PC-9 (cell line): ENCODE measurements at regions not wholly inside any gene's neighbourhood (a gene's known extent, or its start where the extent isn't known, plus 50 kb on each side); places are given as distances from the start of the nearest gene placed in this dataset.

Experiments used
- BruUV-seq: library from RNA; stranded (reverse); fragments of 400-500 nt; replicated peaks from 2 replicates; lab custom pipeline; 2021; lab: Mats Ljungman, UMichigan
- CTCF ChIA-PET: fragments of 300-600 bp; sonication (Branson Sonifier 250); formaldehyde crosslinking; loops from one replicate; lab custom pipeline; 2022; ENCODE audit warnings: antibody characterized with exemption; lab: Charles Lee
- POLR2A ChIA-PET: fragments of 300-600 bp; sonication (Branson Sonifier 250); formaldehyde crosslinking; loops from one replicate; lab custom pipeline; 2022; ENCODE audit warnings: antibody characterized with exemption; ENCODE audit not compliant: unreplicated experiment; lab: Charles Lee
- DNase-seq, 2 experiments: peaks; one replicate each; pipeline versions ENCODE4 v3.0.0 to v3.0.0-alpha.2; 2015 to 2022; ENCODE audit warnings: mixed read lengths in 1 of 2
- H2AFZ ChIP-seq: fragments of 200-600 bp; sonication (generic); 2 replicates; pipeline ENCODE4 v1.8.1; 2017; ENCODE audit warnings: antibody characterized with exemption
- H3F3A ChIP-seq: fragments of 200-600 bp; sonication (generic); 2 replicates; pipeline ENCODE4 v1.8.1; 2017; ENCODE audit warnings: antibody characterized with exemption, mild to moderate bottlenecking, low read depth; ENCODE audit not compliant: insufficient read depth
- H3K27ac ChIP-seq: fragments of 200-600 bp; sonication (generic); 2 replicates; pipeline ENCODE4 v1.6.1; 2016; ENCODE audit warnings: mixed run types
- H3K27me3 ChIP-seq: fragments of 200-600 bp; sonication (generic); 2 replicates; pipeline ENCODE4 v1.6.1; 2016; ENCODE audit warnings: low read depth, mixed run types; ENCODE audit not compliant: insufficient read depth
- H3K36me3 ChIP-seq: fragments of 200-600 bp; sonication (generic); 2 replicates; pipeline ENCODE4 v1.6.1; 2016; ENCODE audit warnings: low read depth, mixed run types
- H3K4me1 ChIP-seq: fragments of 200-600 bp; sonication (generic); replicated peaks from 2 replicates; pipeline ENCODE4 v1.6.1; 2016; ENCODE audit warnings: mixed run types; ENCODE audit not compliant: insufficient read depth
- H3K4me2 ChIP-seq: fragments of 200-600 bp; sonication (generic); 2 replicates; pipeline ENCODE4 v1.6.1; 2017; ENCODE audit warnings: mixed run types
- H3K4me3 ChIP-seq: fragments of 200-600 bp; sonication (generic); 2 replicates; pipeline ENCODE4 v1.6.1; 2016; ENCODE audit warnings: mixed run types
- H3K79me2 ChIP-seq: fragments of 200-600 bp; sonication (generic); 2 replicates; pipeline ENCODE4 v1.6.1; 2017; ENCODE audit warnings: low read depth, mixed run types
- H3K9me2 ChIP-seq: fragments of 200-600 bp; sonication (generic); 2 replicates; pipeline ENCODE4 v1.8.1; 2017; ENCODE audit warnings: mild to moderate bottlenecking; ENCODE audit not compliant: insufficient read depth
- H3K9me3 ChIP-seq: fragments of 200-600 bp; sonication (generic); 2 replicates; pipeline ENCODE4 v1.8.1; 2016; ENCODE audit warnings: low read depth; ENCODE audit not compliant: insufficient read depth
- H4K20me1 ChIP-seq: fragments of 200-600 bp; sonication (generic); 2 replicates; pipeline ENCODE4 v1.8.1; 2017; ENCODE audit not compliant: insufficient read depth
- EZH2 ChIP-seq: fragments of 200-600 bp; sonication (generic); IDR thresholded peaks from 2 replicates; pipeline ENCODE4 v1.8.0; 2017; ENCODE audit warnings: antibody characterized with exemption, low read depth
- intact Hi-C: fragments of 100-400 bp; cut with micrococcal nuclease; formaldehyde crosslinking; loops from one replicate; pipeline ENCODE4 v1.10.0; 2022; ENCODE audit not compliant: unreplicated experiment
- TF ChIP-seq, protein P1 (sequence below): fragments of 200-600 bp; sonication (generic); conservative IDR thresholded peaks from 2 replicates; pipeline ENCODE4 v1.6.1; 2017; ENCODE audit warnings: mixed run types, antibody characterized with exemption, mild to moderate bottlenecking, moderate library complexity

DNA sequence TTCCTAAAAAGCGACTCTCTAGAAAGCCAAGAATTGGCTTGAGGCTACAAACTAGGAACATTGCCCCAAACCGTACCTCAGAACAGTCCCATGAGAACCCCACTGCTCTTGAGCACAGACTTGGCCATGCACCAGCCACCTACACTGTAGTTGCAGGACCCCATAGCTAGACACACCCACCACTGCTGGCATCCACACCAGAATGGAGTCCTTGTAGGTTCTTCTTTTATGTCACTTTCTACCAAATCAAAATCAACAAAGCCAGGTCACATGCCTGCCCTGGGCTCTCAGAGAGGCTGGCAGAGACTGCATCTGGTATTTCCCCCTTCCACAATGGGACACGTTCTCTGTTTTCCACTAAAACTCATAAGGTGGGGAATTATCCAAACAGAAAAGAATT is 290.5 kb downstream of the SHOX2 start:
- Histone ChIP-seq H3K4me2 (no peak overlapping the region), H3K9me2 (no peaks in the 10 kb centered on the region), H3K36me3 (no peaks in the 10 kb centered on the region), H3K27me3 (no peaks in the 10 kb centered on the region), H3K27ac (no peak overlapping the region), H4K20me1 (no peaks in the 10 kb centered on the region), H3K4me3 (no peak overlapping the region), H3K79me2 (no peaks in the 10 kb centered on the region), H2AFZ (no peak overlapping the region), H3K9me3 (no peaks in the 10 kb centered on the region), H3K4me1 (no peaks in the 10 kb centered on the region), H3F3A (no peaks in the 10 kb centered on the region)
- ChIA-PET CTCF (no interaction called here), POLR2A (no interaction called here)
- intact Hi-C loops = no loop called here
- no TSS peak for BruUV-seq
- TF ChIP-seq, protein P1, sequence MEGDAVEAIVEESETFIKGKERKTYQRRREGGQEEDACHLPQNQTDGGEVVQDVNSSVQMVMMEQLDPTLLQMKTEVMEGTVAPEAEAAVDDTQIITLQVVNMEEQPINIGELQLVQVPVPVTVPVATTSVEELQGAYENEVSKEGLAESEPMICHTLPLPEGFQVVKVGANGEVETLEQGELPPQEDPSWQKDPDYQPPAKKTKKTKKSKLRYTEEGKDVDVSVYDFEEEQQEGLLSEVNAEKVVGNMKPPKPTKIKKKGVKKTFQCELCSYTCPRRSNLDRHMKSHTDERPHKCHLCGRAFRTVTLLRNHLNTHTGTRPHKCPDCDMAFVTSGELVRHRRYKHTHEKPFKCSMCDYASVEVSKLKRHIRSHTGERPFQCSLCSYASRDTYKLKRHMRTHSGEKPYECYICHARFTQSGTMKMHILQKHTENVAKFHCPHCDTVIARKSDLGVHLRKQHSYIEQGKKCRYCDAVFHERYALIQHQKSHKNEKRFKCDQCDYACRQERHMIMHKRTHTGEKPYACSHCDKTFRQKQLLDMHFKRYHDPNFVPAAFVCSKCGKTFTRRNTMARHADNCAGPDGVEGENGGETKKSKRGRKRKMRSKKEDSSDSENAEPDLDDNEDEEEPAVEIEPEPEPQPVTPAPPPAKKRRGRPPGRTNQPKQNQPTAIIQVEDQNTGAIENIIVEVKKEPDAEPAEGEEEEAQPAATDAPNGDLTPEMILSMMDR = no peak
- no peak for TF ChIP-seq EZH2
- no peak for DNase-seq

DNA sequence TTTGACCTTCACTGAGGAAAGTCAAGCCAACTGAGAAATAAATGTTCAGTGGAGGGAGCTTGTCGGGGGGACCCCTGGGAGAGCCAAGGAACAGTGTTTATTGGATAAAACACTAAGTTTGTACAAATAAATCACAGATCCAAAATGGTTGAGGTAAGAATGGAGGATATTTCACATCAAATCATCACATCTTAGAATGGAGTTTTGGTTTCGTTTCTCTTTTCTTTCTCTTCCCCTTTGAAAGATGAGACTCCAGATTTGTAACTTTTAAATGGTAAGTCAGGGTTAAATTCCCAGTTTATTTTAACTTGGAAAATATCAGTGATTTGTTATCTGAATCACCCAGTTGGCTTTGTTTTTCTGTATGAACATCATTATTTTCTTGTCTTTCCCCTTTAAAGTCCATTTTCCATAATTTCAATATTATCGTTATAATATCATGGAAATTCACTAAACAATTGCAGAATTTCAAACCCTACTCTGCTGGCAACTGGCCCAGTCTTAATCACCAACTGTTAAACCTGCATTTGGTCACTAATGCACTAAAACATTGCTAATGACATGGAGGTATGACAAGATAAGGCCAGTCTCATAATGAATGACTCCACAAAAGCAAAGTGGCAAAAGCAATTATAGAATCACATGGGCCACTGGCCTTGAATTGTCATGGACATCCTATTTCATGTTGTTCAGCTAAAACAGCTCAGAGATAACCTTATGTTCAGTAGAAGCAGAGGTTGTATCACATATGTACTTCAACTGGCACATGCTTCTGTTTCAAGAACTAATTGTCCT is 295.1 kb downstream of the SHOX2 start:
- no peaks in the 10 kb centered on the region for H4K20me1 ChIP-seq
- intact Hi-C loops = no loop called here
- no peak overlapping the region for H3K4me3 ChIP-seq
- CTCF ChIA-PET = no interaction called here
- H3K27me3 ChIP-seq = no peaks in the 10 kb centered on the region
- POLR2A ChIA-PET = no interaction called here
- H3K79me2 ChIP-seq = no peaks in the 10 kb centered on the region
- no peaks in the 10 kb centered on the region for H3K36me3 ChIP-seq
- DNase-seq = no peak
- TF ChIP-seq, protein P1 = no peak
- TF ChIP-seq EZH2 = no peak
- H2AFZ ChIP-seq = no peak overlapping the region
- H3K4me1 ChIP-seq = no peaks in the 10 kb centered on the region
- H3K27ac ChIP-seq = no peak overlapping the region
- no TSS peak for BruUV-seq
- H3K9me2 ChIP-seq = no peaks in the 10 kb centered on the region
- no peak overlapping the region for H3K4me2 ChIP-seq
- H3K9me3 ChIP-seq = no peaks in the 10 kb centered on the region
- H3F3A ChIP-seq = no peaks in the 10 kb centered on the region

DNA sequence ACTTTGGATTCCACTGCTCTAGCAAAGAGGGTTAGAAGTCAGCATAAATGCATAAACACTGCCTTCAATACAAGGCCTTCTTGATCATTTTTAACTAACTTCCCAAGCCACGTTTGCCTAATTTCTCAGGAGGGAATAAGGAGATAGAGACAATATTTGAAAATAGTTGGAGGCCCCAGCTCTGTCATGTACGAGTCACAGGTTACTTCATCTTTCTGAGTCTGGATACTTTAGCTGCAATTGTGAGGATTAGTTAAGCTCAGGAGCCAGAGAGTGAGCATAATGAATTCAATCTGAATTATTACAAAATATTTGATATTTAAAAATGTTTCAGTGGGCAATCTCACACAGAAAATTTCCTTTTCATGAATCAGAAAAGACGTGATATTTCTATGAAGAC is 298.9 kb downstream of the SHOX2 start:
- H3K27me3 ChIP-seq = no peaks in the 10 kb centered on the region
- BruUV-seq = no TSS peak
- no peaks in the 10 kb centered on the region for H3F3A ChIP-seq
- POLR2A ChIA-PET = no interaction called here
- H3K4me1 ChIP-seq = no peaks in the 10 kb centered on the region
- H4K20me1 ChIP-seq = no peaks in the 10 kb centered on the region
- no peak for DNase-seq
- no peak for TF ChIP-seq EZH2
- TF ChIP-seq, protein P1 = no peak
- H3K4me3 ChIP-seq = no peak overlapping the region
- H3K9me3 ChIP-seq = no peaks in the 10 kb centered on the region
- H3K9me2 ChIP-seq = no peaks in the 10 kb centered on the region
- CTCF ChIA-PET = no interaction called here
- no peak overlapping the region for H3K27ac ChIP-seq
- no peaks in the 10 kb centered on the region for H3K36me3 ChIP-seq
- no peaks in the 10 kb centered on the region for H3K79me2 ChIP-seq
- no peak overlapping the region for H2AFZ ChIP-seq
- no peak overlapping the region for H3K4me2 ChIP-seq
- intact Hi-C loops = no loop called here
